Skeletal muscle cell (primary cell): ENCODE measurements at regions not wholly inside any gene's neighbourhood (a gene's known extent, or its start where the extent isn't known, plus 50 kb on each side); places are given as distances from the start of the nearest gene placed in this dataset.
A peak's percentile ranks its signal among the peaks of the same experiment; 100 is the strongest.

Experiments
- DNase-seq: peaks from one replicate; pipeline ENCODE4 v3.0.0-alpha.2; 2010; ENCODE audit warnings: low read depth
- H3K4me3 ChIP-seq: 2 replicates; pipeline ENCODE4 v1.5.1; 2011; ENCODE audit warnings: low read depth, mild to moderate bottlenecking, control low read depth, low read length, moderate library complexity

DNA sequence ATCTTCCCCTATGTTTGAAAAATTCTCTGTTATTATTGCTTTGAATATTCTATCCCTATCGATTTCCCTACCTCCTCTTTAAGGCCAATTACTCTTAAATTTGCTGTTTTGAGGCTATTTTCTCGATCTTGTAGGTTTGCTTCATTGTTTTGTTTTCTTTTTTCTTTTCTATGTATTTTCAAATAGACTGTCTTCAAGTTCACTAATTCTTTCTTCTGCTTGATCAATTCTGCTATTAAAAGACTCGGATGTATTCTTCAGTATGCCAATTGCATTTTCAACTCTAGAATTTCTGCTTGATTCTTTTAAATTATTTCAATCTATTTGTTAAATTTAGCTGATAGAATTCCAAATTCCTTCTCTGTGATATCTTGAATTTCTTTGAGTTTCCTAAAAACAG is 144.0 kb upstream of the NANOGP8 start:
- DNase-seq = no peak

GRCh38 chr15:35218215-35218614 is 133.1 kb upstream of the NANOGP8 start:
- no peak for DNase-seq
- H3K4me3 ChIP-seq = no peak overlapping the region

More for the DNA sequence above, 144.0 kb upstream of the NANOGP8 start:
- no peak overlapping the region for H3K4me3 ChIP-seq

DNA sequence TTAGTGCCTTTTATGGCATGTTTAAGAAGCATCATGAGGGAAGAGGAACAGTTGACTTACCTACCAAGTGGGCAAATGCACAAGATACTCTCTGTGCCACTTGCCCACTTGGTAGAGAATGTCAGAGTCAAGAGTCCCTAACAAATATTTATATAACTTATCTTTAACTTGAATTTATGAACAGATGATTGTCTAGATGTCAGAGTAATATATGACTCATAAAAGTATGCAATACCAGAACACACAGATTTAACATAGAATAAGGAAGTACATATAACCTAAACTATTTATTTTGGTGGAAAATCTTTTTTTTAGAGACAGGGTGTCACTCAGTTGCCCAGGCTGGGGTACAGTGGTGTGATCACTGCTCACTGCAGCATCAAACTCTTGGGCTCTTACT is 130.0 kb upstream of the NANOGP8 start:
- no peak overlapping the region for H3K4me3 ChIP-seq
- no peak for DNase-seq

- H3K4me3 ChIP-seq = no peak overlapping the region
- no peak for DNase-seq
These were observed 126.3 kb upstream of the NANOGP8 start for GRCh38 chr15:35211240-35211902.

GRCh38 chr15:35210370-35210769 is 125.3 kb upstream of the NANOGP8 start:
- H3K4me3 ChIP-seq = no peak overlapping the region
- no peak for DNase-seq

- DNase-seq = no peak
- no peak overlapping the region for H3K4me3 ChIP-seq
These were observed 124.7 kb upstream of the NANOGP8 start for GRCh38 chr15:35209838-35210237.

DNA sequence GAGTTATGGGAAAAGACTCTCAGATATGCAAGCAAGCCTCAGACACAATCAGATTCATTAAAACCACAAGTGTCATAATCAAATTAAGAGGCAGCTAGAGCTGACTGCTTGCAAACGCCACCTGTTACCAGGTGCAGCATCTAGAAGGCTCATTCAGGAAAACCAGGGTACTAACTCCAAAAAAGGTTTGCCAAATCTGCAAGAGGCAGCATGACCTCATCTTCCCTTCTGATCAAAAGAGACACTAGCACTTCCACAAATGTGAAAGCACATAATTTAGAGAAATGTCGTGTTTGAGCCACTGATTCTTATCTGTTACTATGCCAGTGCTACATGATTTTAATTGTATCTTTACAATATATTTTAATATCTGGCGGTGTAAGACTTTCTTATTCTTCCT is 123.3 kb upstream of the NANOGP8 start:
- no peak overlapping the region for H3K4me3 ChIP-seq
- DNase-seq = no peak

- no peak overlapping the region for H3K4me3 ChIP-seq
- no peak for DNase-seq
These were observed 121.1 kb upstream of the NANOGP8 start for GRCh38 chr15:35206060-35206675.

- no peak for DNase-seq
- no peak overlapping the region for H3K4me3 ChIP-seq
These were observed 113.1 kb upstream of the NANOGP8 start for GRCh38 chr15:35198197-35198596.

DNA sequence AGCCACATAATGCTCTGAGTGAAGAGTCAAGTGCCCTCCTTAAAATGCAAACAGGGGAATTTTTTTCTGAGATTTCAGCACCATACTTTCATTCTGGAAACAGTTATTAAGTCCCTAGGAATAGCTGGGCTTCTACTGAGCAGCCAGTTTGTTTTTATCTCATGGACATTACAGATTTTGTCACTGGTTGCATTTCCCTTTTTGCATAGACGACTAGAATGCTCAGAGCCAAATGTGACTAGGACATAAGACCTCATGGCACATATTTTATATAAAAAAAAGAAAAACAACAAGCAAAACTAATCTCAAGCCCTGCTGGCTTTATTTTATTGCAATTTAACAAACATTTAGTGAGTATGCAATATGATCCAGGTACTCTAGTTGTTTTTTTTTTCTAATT is 112.7 kb upstream of the NANOGP8 start:
- DNase-seq = no peak
- no peak overlapping the region for H3K4me3 ChIP-seq

DNA sequence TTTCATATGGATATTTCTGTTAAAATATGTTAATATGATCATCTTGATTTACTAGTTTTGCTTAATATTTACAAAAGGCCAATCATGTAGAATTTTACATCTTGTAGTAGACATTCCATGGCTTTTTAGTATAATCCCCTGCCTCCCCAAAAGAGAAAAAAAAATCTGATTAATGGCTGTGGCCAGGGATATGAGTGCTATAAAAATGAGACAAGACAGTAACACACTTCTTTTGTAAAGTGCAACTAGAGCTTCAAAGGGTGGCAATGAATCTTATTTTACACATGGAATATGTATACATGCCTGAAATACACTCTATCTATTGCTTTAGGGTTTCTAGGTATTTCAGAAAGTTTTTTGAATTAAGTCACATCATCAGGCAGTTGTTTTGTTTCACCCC is 112.2 kb upstream of the NANOGP8 start:
- DNase-seq = no peak
- H3K4me3 ChIP-seq = no peak overlapping the region

- DNase-seq = no peak
- H3K4me3 ChIP-seq = no peak overlapping the region
These were observed 111.2 kb upstream of the NANOGP8 start for GRCh38 chr15:35196273-35196672.

DNA sequence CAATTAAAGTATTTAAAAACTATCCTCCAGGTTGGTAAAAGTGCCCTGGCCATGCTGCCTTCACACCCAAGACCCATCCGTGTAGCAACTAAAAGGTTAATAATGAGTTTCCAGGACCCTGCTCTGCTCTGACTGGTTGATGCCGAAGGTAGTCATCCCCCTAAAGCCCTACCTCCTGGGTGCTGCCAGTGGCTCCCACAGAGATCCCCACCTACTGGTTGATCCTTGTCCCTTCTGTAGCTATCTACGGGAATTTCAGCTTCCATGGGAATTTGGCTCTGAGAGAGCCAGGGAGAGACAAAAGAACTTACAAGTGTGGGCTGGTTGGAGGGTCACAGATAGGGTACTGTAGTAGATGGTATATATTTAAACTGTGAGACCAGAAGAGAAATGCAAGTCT is 110.6 kb upstream of the NANOGP8 start:
- DNase-seq = no peak
- H3K4me3 ChIP-seq = no peak overlapping the region

- no peak for DNase-seq
- H3K4me3 ChIP-seq = no peak overlapping the region
These were observed 109.9 kb upstream of the NANOGP8 start for GRCh38 chr15:35195031-35195430.

GRCh38 chr15:35194296-35194695 is 109.2 kb upstream of the NANOGP8 start:
- DNase-seq = no peak
- no peak overlapping the region for H3K4me3 ChIP-seq

DNA sequence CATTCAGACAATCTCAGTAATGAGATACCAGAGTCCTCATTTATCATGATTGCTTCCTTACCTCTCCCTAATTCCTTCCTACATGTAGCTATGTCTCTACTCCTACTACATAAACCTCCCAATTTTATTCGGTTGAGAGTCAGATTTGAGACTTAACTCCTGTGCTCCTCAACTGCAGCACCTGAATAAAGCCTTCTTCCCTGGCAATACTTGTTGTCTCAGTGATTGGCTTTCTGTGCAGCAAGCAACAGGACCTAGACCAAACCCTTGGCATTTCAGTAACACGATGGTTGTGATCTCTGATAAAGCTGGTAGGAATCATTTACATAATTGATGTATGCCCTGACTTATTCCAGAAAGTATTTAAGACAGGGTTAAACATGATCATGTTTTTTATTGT is 106.7 kb upstream of the NANOGP8 start:
- DNase-seq = no peak
- H3K4me3 ChIP-seq = no peak overlapping the region

- no peak overlapping the region for H3K4me3 ChIP-seq
- no peak for DNase-seq
These were observed 101.3 kb upstream of the NANOGP8 start for GRCh38 chr15:35186346-35186745.

DNA sequence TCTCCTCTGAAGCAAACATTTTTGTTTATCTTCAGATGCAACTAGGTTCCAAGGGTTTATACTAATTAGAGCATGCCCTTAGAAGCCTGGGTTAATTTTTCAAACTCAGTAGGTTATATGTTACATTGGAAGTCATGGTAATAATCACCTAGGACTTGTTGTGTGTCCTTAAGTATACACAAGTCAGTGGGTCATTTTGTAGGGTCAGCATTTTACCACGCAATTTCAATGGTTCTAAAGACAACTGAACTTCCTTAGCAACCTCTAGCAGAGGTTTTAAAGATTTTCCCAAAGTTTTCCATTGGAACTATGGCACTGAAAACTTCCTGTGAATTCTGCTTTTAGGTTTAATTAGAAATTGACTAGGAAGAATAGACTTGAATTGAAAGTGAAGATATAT is 99.6 kb upstream of the NANOGP8 start:
- no peak for DNase-seq

DNA sequence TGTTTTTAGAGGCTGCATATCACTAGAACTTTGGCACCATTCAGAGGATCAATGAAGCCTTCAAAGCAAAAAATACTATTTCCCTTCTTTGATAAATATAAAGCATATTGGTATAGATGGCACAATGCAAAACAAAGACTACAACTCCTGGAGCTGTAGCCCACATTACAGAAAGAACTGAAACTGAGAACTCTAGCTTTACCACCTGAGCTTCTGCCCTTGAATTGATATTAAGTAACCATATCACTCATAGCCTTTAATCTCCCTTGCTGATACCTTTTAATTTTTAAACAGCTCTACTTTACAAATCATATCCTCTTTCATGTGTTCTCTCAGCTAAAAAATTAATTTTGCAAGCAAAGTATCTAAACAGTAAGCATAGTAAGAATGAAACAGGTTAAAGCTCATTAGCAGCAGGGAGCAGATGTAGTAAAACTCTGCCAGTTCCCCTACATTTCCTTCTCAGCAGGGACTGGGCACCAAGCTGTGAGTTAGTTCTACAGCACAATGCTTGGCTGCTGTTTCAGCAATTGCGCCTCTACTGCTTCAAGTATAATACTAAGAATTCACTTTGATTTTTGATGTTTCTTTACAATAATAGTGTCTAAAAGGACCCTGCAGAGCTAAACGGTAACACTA is 97.9 kb upstream of the NANOGP8 start:
- no peak for DNase-seq
- no peak overlapping the region for H3K4me3 ChIP-seq

More for the DNA sequence above, 99.6 kb upstream of the NANOGP8 start:
- no peak overlapping the region for H3K4me3 ChIP-seq

GRCh38 chr15:35181538-35181937 is 96.4 kb upstream of the NANOGP8 start:
- peak; percentile 40 for DNase-seq
- H3K4me3 ChIP-seq = no peak overlapping the region

DNA sequence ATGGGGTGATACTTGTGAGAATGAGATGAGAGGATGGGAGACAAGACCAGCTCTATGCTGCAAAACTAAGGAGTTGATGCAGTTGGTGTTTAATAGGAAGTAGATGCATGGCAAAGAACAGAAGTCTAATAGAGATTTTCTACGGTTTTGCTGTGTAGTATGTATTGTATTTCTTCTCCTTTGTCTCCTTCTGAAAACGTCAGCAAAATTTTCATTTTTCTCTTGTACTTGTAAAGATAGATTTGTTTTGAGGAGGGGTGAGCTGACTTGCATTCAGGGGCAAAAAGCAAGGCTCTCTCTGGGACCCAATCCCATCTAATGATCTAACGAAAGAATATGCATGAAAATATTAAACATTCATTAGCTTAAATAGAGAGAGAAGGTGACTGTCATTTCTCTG is 94.6 kb upstream of the NANOGP8 start:
- H3K4me3 ChIP-seq = no peak overlapping the region
- DNase-seq = no peak
